Amniotic epithelial cell (primary cell): ENCODE measurements at regions not wholly inside any gene's neighbourhood (a gene's known extent, or its start where the extent isn't known, plus 50 kb on each side); places are given as distances from the start of the nearest gene placed in this dataset.

Experiments
- DNase-seq: peaks from one replicate; pipeline ENCODE4 v3.0.0-alpha.2; 2010; ENCODE audit warnings: low read depth

GRCh38 chr18:44502790-44503189 lies 177.9 kb upstream of the SETBP1 start:
- no peak for DNase-seq

DNA sequence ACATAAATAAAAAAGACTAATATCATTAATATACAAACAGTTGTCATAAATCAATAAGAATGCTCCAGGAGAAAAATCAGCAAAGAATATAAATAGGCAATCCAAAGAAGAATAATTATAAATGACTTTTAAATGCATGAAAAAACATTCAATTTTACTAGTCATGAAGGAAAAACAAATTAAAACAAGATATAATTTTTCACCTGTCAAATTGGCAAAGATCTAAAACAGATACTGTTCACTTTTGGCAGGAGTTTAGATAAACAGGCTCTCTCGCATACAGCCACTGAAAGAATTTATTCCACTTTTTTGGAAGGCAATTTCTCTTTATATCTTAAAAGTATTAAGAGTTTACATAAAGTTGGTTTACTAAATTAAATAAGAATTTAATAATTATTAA lies 176.8 kb upstream of the SETBP1 start:
- DNase-seq: no peak

DNA sequence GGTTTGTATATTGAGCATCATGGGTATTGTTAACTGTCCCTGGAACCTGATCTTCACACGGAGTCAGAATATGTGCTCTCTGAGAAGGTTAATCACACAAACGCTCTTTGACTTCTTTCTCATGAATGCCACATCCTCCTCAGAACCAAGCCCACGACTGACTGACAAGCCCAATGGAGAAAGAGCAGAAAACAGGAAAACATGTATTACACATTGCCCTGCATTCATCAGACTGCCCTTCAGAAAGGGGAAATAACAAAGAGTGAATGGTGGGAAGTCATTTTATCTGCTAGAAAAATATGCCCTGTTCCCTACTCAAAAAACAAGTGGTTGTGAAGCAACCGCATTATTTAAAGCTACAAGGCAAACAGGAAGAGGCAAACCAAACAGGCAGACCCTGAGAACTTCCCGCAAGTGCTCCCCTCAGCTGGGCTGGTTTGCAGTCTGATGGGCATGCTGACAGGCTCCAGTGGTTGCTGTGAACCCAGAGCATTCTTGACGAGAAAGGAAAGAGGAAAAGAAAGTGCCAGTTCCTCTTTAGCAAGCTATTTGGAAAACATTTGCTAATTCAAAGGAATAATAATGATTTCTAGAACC lies 172.9 kb upstream of the SETBP1 start:
- no peak for DNase-seq

DNA sequence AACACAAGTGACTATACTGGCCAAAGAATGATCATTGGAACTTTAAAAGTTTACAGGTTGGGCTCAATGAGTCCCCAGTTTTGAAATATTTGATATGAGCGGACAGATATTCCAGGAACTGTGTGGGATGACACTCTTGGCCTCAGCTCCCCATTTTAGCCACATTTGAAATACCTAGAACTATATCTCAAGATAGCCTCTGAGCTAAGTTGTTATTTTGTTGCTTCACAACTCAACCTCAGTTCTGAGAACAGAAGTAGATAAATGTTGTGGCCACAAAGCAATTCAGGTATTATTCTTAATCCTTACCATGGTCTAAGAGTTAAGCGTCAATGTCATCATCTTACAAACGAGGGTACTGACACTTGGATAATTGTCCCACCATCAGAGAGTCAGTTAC lies 172.2 kb upstream of the SETBP1 start:
- DNase-seq: no peak

- DNase-seq: no peak
Measured at GRCh38 chr18:44509048-44509447, 171.6 kb upstream of the SETBP1 start.

- DNase-seq: no peak
Measured at GRCh38 chr18:44510390-44510789, 170.3 kb upstream of the SETBP1 start.

DNA sequence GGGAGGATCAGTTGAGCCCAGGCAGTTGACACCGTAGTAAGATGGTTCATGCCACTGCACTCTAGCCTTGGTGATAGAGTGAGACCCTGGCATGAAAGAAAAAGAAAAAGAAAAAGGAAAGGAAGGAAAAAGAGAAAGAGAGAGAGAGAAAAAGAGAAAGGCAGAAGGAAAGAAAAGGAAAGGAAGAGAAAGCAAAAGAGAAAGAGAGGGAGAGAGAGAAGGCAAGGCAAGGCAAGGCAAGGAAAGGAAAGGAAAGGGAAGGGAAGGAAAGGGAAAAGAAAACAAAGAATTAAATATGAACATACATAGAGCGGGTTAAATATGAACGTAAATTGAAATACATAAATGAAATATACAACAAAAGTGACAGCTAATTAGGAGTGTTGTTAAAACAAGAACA lies 167.5 kb upstream of the SETBP1 start:
- no peak for DNase-seq

DNA sequence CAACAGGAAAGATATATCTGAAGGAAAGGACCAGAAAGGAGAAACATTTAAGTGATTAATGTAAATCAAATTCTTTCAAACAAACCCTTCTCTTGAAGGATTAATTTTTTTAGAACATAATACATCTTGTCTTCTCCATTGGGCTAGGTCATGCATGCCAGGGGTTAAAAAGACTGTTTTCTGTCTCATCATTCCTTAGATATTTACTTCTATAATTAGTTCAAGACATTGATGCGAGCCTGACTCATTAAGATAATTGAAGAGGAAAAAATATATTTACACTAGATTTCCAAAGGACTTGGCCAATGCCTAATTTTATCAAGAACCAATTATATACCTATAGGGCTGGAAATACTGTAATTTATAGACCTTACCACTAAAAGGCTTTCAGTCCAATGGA lies 166.6 kb upstream of the SETBP1 start:
- no peak for DNase-seq

DNA sequence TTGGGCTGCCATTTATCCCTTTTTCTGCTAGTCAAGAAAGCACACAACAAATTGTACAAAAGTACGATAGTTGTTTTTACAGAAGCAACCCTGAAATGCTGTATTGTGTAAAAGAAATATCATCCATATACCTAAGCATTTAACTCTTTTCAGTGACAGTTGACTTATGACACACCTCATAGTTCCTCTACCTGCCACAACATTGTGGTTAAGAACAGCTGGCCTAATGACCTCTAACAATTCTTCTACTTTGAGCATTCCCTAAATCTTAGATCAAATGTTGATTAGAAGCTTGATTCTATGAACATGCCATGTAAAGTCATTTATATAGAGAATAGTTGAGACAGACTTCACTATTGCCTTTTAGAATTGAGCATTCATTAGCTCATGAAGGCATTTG lies 165.9 kb upstream of the SETBP1 start:
- DNase-seq: no peak

GRCh38 chr18:44516450-44516849 lies 164.2 kb upstream of the SETBP1 start:
- no peak for DNase-seq

GRCh38 chr18:44517136-44517535 lies 163.6 kb upstream of the SETBP1 start:
- DNase-seq: no peak

GRCh38 chr18:44518091-44518615 lies 162.5 kb upstream of the SETBP1 start:
- no peak for DNase-seq

DNA sequence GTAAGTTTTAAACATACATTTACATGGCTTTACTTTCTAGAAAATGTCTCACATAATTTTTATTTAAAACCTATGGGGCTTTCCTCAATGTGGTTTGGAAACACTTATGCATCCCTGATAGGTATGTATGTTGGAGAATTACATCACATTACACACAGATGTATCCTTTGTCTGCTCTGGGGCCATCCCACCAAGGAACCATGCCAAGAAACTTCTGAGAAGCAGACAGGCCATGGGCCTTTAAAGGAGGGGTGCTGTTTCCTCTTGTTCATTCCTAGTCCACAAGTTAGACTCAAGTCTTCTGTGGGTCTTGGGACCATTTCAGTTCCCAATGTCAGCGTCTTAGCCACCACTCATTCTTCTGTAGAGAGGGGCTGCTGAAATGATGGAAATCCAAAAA lies 162.0 kb upstream of the SETBP1 start:
- DNase-seq: no peak

GRCh38 chr18:44520981-44521667 lies 159.6 kb upstream of the SETBP1 start:
- DNase-seq: no peak

- DNase-seq: no peak
Measured at GRCh38 chr18:44521668-44522022, 159.0 kb upstream of the SETBP1 start.

- DNase-seq: no peak
Measured at GRCh38 chr18:44526705-44527415, 153.8 kb upstream of the SETBP1 start.

GRCh38 chr18:44533071-44533470 lies 147.6 kb upstream of the SETBP1 start:
- no peak for DNase-seq

DNA sequence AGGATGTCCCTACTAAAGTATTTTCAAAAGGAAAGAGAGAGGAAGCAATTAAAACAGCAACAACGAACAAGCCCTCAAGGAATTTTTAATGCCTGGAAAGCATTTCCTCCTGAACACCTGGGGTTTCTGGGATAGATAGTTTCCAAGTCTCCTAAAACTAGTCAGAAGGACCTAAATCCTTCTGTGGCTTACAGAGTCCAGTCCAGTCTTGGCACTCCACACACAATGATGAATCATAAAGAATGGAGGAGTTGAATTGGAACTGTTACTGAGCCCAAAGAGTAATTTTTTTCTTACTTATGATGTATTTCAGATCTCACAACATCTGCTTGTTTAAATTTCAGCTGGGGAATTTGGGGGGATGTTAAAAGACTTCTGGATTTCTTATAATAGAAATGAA lies 144.6 kb upstream of the SETBP1 start:
- peak; percentile 14 for DNase-seq

- DNase-seq: no peak
Measured at GRCh38 chr18:44536619-44537018, 144.1 kb upstream of the SETBP1 start.

GRCh38 chr18:44537526-44537925 lies 143.2 kb upstream of the SETBP1 start:
- DNase-seq: peak; percentile 3

DNA sequence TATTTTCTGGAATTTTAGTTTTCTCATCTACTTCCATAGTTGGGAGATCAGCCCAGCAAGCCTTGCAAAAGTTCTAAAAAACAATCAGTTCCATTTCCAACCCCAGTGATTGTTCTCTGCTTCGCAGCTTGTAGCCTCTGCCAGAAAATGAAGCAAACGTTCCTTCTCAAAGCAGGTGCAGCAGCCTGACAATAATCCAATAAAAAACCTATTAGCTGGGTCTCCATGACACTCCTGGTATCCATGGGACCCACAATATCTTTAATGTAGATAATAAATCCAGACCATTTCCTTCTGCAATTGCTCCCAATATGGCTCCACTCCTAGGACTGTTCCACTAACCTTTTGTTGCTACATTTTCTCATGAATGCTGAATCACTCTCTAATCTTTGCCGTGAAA lies 140.8 kb upstream of the SETBP1 start:
- no peak for DNase-seq

DNA sequence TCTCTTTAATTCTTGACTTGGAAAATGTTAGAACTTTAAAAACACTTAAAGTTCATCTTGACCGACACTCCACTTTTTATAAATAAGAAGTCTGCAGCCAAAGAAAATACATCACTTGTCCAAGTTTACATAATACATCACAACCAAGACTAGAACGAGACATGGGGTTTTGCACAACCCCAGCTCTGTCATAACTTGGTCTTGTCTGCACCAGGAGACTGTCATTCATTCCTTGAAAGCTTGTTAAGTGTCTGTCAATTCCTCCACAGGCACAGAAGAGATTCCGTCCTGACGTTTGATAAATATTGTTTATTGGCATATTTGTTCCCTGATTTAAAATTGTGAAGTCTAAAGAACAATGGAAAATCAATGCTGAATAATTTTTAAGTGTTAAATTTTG lies 139.5 kb upstream of the SETBP1 start:
- DNase-seq: no peak

DNA sequence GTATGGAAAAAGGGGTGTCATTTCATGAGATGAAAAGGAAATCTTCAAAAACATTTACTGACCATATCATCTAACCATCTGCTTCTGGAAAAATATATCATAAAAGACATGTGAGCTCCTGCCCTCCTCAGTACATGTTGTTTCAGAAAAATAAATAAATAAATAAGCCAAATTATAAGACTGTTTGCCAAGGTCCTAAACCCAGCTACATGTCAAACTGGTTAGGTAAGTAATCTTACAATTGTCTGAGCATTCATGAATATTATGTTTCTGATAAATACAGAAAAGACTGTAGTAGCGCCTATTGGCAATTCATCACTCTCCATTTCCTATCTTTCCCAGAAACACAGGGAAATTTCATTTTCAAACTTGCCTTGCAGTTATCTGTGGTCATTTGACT lies 138.9 kb upstream of the SETBP1 start:
- no peak for DNase-seq
